Thyroid gland (tissue), 4 donors: ENCODE measurements at regions not wholly inside any gene's neighbourhood (a gene's known extent, or its start where the extent isn't known, plus 50 kb on each side); places are given as distances from the start of the nearest gene placed in this dataset.

Experiments used
- CTCF ChIP-seq, 6 experiments: fragments of 200-600 bp in 3 of 6; fragments of 450-650 bp in 3 of 6; sonication (generic) in 3 of 6; IDR thresholded peaks; one replicate each; pipeline ENCODE4 v1.5.1; 2016 to 2019; ENCODE audit warnings: antibody characterized with exemption in 6 of 6, mild to moderate bottlenecking in 2 of 6, inconsistent platforms in 1 of 6, moderate library complexity in 1 of 6
- POLR2A ChIP-seq, 2 donors: fragments of 450-650 bp; IDR thresholded peaks; one replicate each; pipeline ENCODE4 v1.6.1; 2017; ENCODE audit warnings: antibody characterized with exemption in 2 of 2, mild to moderate bottlenecking in 2 of 2, moderate library complexity in 1 of 2

- TF ChIP-seq CTCF (IDR thresholded peaks at IDR 0.05) (no peak), POLR2A (IDR thresholded peaks at IDR 0.05) (no peak)
Measured at GRCh38 chr15:37788330-37788729, 146.1 kb upstream of the TMCO5A start.
